Caco-2 (cell line): ENCODE measurements at regions not wholly inside any gene's neighbourhood (a gene's known extent, or its start where the extent isn't known, plus 50 kb on each side); places are given as distances from the start of the nearest gene placed in this dataset.

Experiments
- BruUV-seq: library from RNA; stranded (reverse); fragments of 400-500 nt; replicated peaks from 2 replicates; lab custom pipeline; 2021; lab: Mats Ljungman, UMichigan
- CTCF ChIA-PET: fragments of 300-600 bp; sonication (Branson Sonifier 250); formaldehyde crosslinking; loops from one replicate; lab custom pipeline; 2022; ENCODE audit warnings: antibody characterized with exemption; lab: Charles Lee
- POLR2A ChIA-PET: fragments of 300-600 bp; sonication (Branson Sonifier 250); formaldehyde crosslinking; loops from one replicate; lab custom pipeline; 2022; ENCODE audit warnings: antibody characterized with exemption; lab: Charles Lee
- DNase-seq, 2 experiments: peaks; one replicate each; pipeline versions ENCODE4 v3.0.0 to v3.0.0-alpha.2; 2020 to 2022
- H3K27me3 ChIP-seq: replicated peaks from 2 replicates; pipeline ENCODE4 v1.6.0; 2011; ENCODE audit warnings: low read length; ENCODE audit not compliant: control insufficient read depth, insufficient read depth
- H3K36me3 ChIP-seq: 2 replicates; pipeline ENCODE4 v1.5.1; 2011; ENCODE audit warnings: low read length; ENCODE audit not compliant: control insufficient read depth, insufficient read depth
- H3K4me1 ChIP-seq: fragments of 250-450 bp; sonication (Bioruptor Pico); 2 replicates; pipeline ENCODE4 v1.5.1; 2020; ENCODE audit warnings: mild to moderate bottlenecking
- H3K4me3 ChIP-seq: 2 replicates; pipeline ENCODE4 v1.5.1; 2011; ENCODE audit warnings: low read depth, mild to moderate bottlenecking, control low read depth, low read length
- H3K9me3 ChIP-seq: fragments of 250-450 bp; sonication (Bioruptor Pico); 2 replicates; pipeline ENCODE4 v1.5.1; 2020; ENCODE audit warnings: mild to moderate bottlenecking, moderate library complexity
- H3K27ac Mint-ChIP-seq: one replicate; pipeline ENCODE4 v1.8.0; 2022; ENCODE audit warnings: mixed read lengths; ENCODE audit not compliant: unreplicated experiment
- H3K27me3 Mint-ChIP-seq: one replicate; pipeline ENCODE4 v1.8.0; 2022; ENCODE audit warnings: mixed read lengths; ENCODE audit not compliant: insufficient read depth, unreplicated experiment
- H3K36me3 Mint-ChIP-seq: one replicate; pipeline ENCODE4 v1.8.0; 2022; ENCODE audit warnings: mild to moderate bottlenecking, mixed read lengths; ENCODE audit not compliant: insufficient read depth, unreplicated experiment
- H3K4me1 Mint-ChIP-seq: one replicate; pipeline ENCODE4 v1.8.0; 2022; ENCODE audit warnings: low read depth, mixed read lengths; ENCODE audit not compliant: unreplicated experiment
- H3K4me3 Mint-ChIP-seq: one replicate; pipeline ENCODE4 v1.8.0; 2022; ENCODE audit warnings: mild to moderate bottlenecking, moderate library complexity, mixed read lengths; ENCODE audit not compliant: unreplicated experiment
- H3K9me3 Mint-ChIP-seq: one replicate; pipeline ENCODE4 v1.8.0; 2022; ENCODE audit warnings: mixed read lengths; ENCODE audit not compliant: unreplicated experiment
- intact Hi-C: fragments of 100-400 bp; cut with micrococcal nuclease; formaldehyde crosslinking; loops from one replicate; pipeline ENCODE4 v1.10.0; 2022; ENCODE audit not compliant: unreplicated experiment
- TF ChIP-seq, protein P1 (sequence below), 2 experiments: fragments of 200-600 bp in 1 of 2; IDR thresholded peaks; 1 replicate in 1 of 2; 2 replicates in 1 of 2; pipeline versions ENCODE4 v1.5.1 to v1.8.0; 2011 to 2022; ENCODE audit warnings: antibody characterized with exemption in 1 of 2, control low read depth in 1 of 2, inconsistent platforms in 1 of 2, low read depth in 1 of 2, low read length in 1 of 2, mild to moderate bottlenecking in 1 of 2, moderate library complexity in 1 of 2; ENCODE audit not compliant: insufficient read depth in 1 of 2, severe bottlenecking in 1 of 2, unreplicated experiment in 1 of 2

- H3K4me1 Mint-ChIP-seq = peaks cover 12% of the 10 kb centered on the region
- no peaks in the 10 kb centered on the region for H3K27me3 ChIP-seq
- intact Hi-C loops = no loop called here
- ChIA-PET CTCF (no interaction called here), POLR2A (no interaction called here)
- no peaks in the 10 kb centered on the region for H3K4me1 ChIP-seq
- DNase-seq = no peak
- TF ChIP-seq, protein P1, sequence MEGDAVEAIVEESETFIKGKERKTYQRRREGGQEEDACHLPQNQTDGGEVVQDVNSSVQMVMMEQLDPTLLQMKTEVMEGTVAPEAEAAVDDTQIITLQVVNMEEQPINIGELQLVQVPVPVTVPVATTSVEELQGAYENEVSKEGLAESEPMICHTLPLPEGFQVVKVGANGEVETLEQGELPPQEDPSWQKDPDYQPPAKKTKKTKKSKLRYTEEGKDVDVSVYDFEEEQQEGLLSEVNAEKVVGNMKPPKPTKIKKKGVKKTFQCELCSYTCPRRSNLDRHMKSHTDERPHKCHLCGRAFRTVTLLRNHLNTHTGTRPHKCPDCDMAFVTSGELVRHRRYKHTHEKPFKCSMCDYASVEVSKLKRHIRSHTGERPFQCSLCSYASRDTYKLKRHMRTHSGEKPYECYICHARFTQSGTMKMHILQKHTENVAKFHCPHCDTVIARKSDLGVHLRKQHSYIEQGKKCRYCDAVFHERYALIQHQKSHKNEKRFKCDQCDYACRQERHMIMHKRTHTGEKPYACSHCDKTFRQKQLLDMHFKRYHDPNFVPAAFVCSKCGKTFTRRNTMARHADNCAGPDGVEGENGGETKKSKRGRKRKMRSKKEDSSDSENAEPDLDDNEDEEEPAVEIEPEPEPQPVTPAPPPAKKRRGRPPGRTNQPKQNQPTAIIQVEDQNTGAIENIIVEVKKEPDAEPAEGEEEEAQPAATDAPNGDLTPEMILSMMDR (IDR thresholded peaks at IDR 0.05; ENCODE audit: insufficient read depth in 1 of 2, low read depth in 1 of 2, low read length in 1 of 2, severe bottlenecking in 1 of 2, unreplicated experiment in 1 of 2) = no peak
- H3K9me3 ChIP-seq = no peaks in the 10 kb centered on the region
- no peaks in the 10 kb centered on the region for H3K27me3 Mint-ChIP-seq
- H3K9me3 Mint-ChIP-seq = no peaks in the 10 kb centered on the region
- no peak overlapping the region for H3K4me3 Mint-ChIP-seq
- H3K36me3 ChIP-seq = no peaks in the 10 kb centered on the region
- BruUV-seq = no TSS peak
- no peak overlapping the region for H3K27ac Mint-ChIP-seq
- H3K4me3 ChIP-seq = no peak overlapping the region
- H3K36me3 Mint-ChIP-seq = no peaks in the 10 kb centered on the region
These were observed 50.3 kb upstream of the NAB1 start for GRCh38 chr2:190598621-190599020.

DNA sequence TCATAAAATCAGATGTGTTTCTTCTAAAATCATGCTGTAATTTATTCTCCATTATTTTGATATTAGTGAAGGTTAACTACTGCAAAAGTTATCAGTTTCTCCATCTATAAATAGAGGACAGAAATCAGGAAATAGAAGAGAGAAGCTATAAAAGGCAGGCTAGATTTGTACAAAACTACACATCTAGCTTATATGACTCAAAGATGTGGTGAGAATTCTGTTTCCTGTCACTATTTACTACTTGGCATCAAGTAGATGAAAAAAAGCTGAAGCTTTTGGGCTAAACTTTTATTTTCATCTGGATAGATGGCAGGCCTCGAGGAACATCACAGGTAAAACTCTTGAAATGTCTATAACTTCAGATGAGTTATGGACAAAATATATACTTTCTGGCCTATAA lies 49.8 kb upstream of the NAB1 start:
- Mint-ChIP-seq H3K27ac (no peak overlapping the region), H3K9me3 (no peaks in the 10 kb centered on the region), H3K4me1 (peaks cover 12% of the 10 kb centered on the region), H3K36me3 (no peaks in the 10 kb centered on the region), H3K4me3 (no peak overlapping the region), H3K27me3 (no peaks in the 10 kb centered on the region)
- Histone ChIP-seq H3K4me1 (no peaks in the 10 kb centered on the region), H3K4me3 (no peak overlapping the region), H3K36me3 (no peaks in the 10 kb centered on the region), H3K27me3 (no peaks in the 10 kb centered on the region), H3K9me3 (no peaks in the 10 kb centered on the region)
- no peak for DNase-seq
- TF ChIP-seq, protein P1 (IDR thresholded peaks at IDR 0.05; ENCODE audit: insufficient read depth in 1 of 2, low read depth in 1 of 2, low read length in 1 of 2, severe bottlenecking in 1 of 2, unreplicated experiment in 1 of 2) = no peak
- ChIA-PET POLR2A (no interaction called here), CTCF (no interaction called here)
- intact Hi-C loops = no loop called here
- no TSS peak for BruUV-seq
